AG04449 (cell line): ENCODE measurements at regions not wholly inside any gene's neighbourhood (a gene's known extent, or its start where the extent isn't known, plus 50 kb on each side); places are given as distances from the start of the nearest gene placed in this dataset.

Experiments
- CTCF ChIA-PET: fragments of 350-600 bp; formaldehyde crosslinking; extraction: SDS; loops from one replicate; lab custom pipeline; 2021; ENCODE audit warnings: antibody characterized with exemption; lab: Yijun Ruan, JAX
- POLR2A ChIA-PET: fragments of 400-600, 350-600 bp; formaldehyde crosslinking; extraction: SDS; loops from one replicate; lab custom pipeline; 2020; ENCODE audit warnings: antibody characterized with exemption, inconsistent platforms; lab: Yijun Ruan, JAX
- DNase-seq: peaks from one replicate; pipeline ENCODE4 v3.0.0-alpha.2; 2010; ENCODE audit warnings: low read depth, low spot score
- H3K4me3 ChIP-seq: 2 replicates; pipeline ENCODE4 v1.5.1; 2011; ENCODE audit warnings: low read depth, mild to moderate bottlenecking, control low read depth, low read length
- TF ChIP-seq, protein P1 (sequence below): IDR thresholded peaks from one replicate; pipeline ENCODE4 v1.5.1; 2011; ENCODE audit warnings: mild to moderate bottlenecking, moderate library complexity, low read length, control low read depth, inconsistent platforms; ENCODE audit not compliant: insufficient read depth; ENCODE audit errors: missing control alignments

DNA sequence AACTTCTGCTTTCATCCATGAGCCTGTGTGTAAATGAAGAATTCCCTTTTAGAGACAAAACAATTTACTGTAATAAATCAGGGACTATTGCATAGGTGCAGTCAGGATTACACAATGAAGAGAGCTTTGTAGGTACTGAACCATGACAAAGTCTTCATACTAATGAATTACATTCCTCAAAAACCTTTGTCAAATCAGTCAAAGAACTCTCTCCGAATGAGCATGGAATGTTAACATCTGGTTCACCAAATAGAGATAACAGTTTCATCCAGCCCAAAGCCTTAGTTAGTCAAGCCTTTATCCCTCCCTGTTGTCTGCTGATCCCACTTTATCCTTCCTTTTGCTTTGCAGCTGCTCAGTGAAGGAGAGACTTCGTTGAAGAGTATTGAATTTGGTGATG is 62.9 kb upstream of the DMRTA1 start:
- CTCF ChIA-PET: no interaction called here
- no peak overlapping the region for H3K4me3 ChIP-seq
- POLR2A ChIA-PET: no interaction called here
- DNase-seq: no peak
- TF ChIP-seq, protein P1, sequence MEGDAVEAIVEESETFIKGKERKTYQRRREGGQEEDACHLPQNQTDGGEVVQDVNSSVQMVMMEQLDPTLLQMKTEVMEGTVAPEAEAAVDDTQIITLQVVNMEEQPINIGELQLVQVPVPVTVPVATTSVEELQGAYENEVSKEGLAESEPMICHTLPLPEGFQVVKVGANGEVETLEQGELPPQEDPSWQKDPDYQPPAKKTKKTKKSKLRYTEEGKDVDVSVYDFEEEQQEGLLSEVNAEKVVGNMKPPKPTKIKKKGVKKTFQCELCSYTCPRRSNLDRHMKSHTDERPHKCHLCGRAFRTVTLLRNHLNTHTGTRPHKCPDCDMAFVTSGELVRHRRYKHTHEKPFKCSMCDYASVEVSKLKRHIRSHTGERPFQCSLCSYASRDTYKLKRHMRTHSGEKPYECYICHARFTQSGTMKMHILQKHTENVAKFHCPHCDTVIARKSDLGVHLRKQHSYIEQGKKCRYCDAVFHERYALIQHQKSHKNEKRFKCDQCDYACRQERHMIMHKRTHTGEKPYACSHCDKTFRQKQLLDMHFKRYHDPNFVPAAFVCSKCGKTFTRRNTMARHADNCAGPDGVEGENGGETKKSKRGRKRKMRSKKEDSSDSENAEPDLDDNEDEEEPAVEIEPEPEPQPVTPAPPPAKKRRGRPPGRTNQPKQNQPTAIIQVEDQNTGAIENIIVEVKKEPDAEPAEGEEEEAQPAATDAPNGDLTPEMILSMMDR: no peak

DNA sequence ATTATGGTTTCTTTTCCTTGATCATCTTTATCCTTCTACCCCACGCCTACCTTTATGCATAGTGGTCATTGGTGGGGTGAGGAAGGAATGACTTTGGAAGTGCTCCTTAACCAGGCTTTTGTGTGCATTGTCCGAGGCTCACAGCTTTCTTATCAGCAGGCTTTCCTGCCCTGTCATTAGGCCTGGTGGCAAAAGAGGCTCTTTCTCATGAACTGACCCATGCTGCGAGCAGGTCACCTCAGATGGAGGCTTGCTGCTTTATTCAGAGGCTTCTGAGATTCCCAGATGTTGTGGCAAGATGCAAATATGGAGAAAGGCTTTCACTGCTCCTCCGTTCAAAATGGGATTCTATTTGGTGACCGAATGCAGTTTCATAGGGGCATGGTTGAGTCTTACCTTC is 57.4 kb upstream of the DMRTA1 start:
- ChIA-PET CTCF (interaction anchor here (0.7 kb wide), 1 partner anchor 59 kb away, joined by 3 read pairs; no protein-coding TSS in a partner anchor), POLR2A (no interaction called here)
- DNase-seq: no peak
- no peak overlapping the region for H3K4me3 ChIP-seq
- TF ChIP-seq, protein P1: no peak

DNA sequence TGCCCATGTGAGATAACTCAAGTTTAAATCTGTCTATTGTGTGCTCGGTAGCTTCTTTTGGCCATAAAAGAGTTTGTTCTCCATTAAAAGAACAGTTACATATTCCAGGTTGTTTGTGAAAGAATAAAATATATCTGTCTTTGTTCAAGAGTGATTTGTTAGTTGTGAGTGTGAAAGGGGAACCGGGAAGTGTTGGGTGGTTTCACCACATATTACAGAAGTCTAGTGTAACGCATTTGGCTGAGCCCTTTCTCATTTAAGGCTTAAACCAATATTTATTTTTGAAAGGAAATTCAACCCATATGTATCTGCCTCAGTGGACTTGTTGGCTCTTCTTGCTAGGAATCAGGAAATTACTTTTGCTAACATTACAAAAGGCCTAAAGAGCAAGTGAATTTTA is 54.1 kb upstream of the DMRTA1 start:
- TF ChIP-seq, protein P1: no peak
- DNase-seq: no peak
- CTCF ChIA-PET: no interaction called here

DNA sequence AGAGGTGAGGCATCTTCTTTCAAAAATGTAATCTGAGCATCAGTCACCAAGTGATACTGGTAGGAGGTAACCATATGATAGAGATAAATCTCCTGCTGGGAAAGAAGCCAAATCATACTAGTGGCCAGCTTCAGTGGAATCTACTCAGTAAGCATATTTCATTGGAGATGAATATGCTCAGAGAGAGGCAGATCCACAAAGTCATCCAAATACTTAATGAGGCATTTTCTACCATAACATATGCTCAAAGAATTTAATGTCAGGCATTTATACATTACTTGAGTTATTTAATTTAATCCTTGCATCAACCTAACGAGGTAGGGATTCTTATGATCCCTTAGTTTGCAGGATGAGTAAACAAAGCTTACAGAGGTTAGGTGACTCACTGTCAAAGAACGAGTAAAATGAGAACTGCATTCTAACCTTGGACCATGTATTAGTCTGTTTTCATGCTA is 50.9 kb upstream of the DMRTA1 start:
- ChIA-PET POLR2A (no interaction called here), CTCF (no interaction called here)
- no peak overlapping the region for H3K4me3 ChIP-seq
- no peak for DNase-seq
- TF ChIP-seq, protein P1: no peak

More for the DNA sequence above, 54.1 kb upstream of the DMRTA1 start:
- POLR2A ChIA-PET: no interaction called here
- H3K4me3 ChIP-seq: no peak overlapping the region
